ENCODE measurements at regions not wholly inside any gene's neighbourhood (a gene's known extent, or its start where the extent isn't known, plus 50 kb on each side); places are given as distances from the start of the nearest gene placed in this dataset.
"Not testable (repeated sequence)": the region's sequence is repeated elsewhere in the genome, so short reads cannot be mapped to it uniquely, and the experiment has no call there.

DNA sequence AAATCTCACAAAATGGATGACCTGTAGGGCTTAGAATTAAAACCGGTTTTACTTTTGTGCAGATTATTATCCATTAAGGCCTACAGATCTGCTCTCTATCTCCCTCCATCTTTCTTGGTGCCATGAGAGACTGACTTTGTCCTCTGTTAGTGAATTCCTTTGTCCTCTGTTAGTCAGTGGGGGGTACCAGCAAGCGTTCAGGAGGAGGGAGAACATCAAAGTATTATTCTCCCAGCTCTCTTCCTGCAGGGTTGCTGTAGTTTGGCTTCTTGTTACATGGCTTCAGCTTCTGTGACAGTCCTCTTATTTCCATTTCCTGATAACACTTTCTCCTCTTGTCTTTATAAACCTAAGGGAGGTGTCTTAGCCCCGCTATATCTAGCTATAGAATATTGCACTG, 850.5 kb upstream of the SEMA6A start:
- no peak for DNase-seq (ENCODE audit: low read depth)

GRCh38 chr5:117424559-117424958, 849.9 kb upstream of the SEMA6A start:
- no peak for DNase-seq (ENCODE audit: low read depth)

GRCh38 chr5:117417501-117417900, 842.9 kb upstream of the SEMA6A start:
- no peak for DNase-seq (ENCODE audit: low read depth)

DNA sequence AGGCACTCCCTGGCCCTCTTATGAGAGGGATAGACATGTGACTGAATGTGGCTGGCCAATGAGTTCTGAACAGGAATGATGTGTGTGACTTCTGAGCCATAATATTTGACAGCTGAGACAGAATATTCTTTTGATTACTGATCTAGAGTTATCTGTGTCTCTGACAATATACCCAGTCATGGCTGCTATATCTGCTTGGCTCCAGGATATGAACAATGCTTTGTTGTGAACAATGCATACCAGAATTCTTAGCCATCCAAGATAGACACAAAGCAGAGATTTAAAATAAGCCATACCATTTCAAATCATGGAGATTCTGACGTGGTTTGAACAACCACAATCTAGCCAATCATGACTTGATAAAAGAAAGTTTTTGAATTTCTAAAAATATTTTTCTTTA, 840.3 kb upstream of the SEMA6A start:
- DNase-seq (ENCODE audit: low read depth): no peak

DNA sequence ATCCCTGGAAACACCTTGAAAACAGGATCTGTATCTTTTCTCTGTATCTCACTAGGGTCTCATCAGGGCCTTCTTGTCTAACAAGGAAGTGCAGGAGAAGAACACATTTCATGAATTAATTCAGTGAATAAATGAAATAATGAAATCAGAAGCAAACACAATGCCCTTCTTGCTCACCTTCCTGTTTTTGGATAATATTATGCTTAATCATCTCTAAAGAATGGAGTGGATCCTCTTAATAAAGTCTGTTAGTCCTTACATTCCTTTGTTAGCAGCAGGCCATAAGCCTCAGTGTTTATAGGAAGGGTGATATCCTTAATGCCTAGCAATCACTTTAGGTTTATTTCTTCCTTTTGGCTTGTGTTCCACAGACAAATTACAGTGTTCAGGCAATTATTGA, 837.1 kb upstream of the SEMA6A start:
- DNase-seq (ENCODE audit: low read depth): no peak

DNA sequence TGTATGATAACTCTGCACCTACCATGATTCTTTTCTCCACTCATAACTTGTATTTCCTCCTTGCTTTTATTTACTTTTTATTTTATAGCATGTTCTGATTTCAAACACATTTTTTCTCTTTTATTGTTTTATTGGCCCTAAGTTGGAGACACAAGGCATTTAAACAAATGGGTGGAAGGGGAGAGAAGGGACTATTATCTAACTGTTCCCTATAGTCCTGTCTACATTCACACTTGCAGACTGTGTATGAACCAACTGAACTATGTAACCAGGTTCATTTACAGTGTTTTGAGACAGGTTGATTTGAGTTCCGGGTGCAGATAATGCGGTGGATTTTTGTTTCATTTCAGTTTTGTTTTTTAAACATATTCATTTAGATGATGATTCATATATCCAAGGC, 830.6 kb upstream of the SEMA6A start:
- DNase-seq (ENCODE audit: low read depth): no peak

DNA sequence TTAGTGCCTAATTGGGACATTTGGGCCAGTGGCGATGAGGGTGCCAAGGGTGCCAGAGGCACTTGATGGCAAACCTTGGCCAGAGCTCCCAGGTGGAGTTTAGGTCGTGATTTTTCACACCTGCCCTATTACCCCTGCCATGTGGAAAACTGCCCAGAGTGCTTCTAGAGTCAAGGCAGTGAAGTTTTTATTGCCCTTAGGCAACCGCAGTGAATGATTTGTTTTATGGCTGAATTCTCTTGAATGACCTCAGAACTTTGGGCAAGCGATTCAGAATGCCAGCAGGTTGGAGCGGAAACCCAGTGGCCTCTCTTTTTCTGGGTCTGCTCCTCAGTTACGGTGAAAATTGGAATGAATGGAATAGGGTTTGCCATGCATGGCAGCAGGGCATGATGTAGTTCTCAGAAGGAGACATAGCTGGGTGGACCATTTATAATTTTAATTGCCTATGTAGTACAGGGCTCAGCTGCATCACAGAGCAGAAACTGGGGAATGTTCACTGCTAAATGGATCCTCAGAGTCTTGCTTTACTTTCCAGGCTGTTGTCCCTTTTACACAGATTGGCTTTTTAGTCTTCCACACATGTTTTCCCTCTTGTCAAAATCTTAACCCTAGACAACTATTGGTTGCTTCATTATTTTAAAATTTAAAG, 820.0 kb upstream of the SEMA6A start:
- DNase-seq (ENCODE audit: low read depth): no peak

- no peak for DNase-seq (ENCODE audit: low read depth)
Measured at GRCh38 chr5:117393125-117393524, 818.5 kb upstream of the SEMA6A start.

DNA sequence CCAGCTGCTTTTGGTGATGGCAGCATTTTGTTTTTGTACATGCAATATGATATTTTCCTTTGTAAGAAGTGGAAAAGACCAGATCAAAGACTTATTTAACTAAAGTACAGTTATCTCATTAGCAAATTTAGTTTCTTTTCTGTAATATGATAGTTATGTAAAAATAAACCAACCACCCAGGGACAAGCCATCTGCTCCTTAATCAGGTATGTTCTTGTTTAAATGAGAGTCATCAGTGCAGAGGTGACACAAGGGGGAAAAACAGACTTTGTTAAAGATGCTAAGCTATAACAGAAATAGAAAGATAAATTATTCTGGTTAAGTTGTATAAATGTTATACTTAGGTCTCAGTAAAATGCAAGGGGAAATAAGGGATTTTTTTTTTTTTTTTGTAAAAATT, 805.7 kb upstream of the SEMA6A start:
- no peak for DNase-seq (ENCODE audit: low read depth)

DNA sequence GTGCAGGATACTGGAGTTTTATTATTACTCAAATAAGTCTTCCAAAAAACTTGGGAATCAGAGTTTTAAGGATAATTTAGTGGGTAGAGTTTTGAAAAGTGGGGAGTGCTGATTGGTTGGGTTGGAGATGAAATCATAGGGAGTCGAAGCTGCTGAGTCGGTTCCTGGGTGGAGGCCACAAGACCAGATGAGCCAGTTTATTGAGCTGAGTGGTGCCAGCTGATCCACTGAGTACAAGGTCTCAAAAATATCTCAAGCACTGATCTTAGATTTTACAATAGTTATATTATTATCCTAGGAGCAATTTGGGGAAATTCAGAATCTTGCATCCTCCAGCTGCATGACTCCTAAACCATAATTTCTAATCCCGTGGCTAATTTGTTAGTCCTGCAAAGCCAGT, 804.9 kb upstream of the SEMA6A start:
- no peak for DNase-seq (ENCODE audit: low read depth)

GRCh38 chr5:117376748-117377147, 802.1 kb upstream of the SEMA6A start:
- no peak for DNase-seq (ENCODE audit: low read depth)

DNA sequence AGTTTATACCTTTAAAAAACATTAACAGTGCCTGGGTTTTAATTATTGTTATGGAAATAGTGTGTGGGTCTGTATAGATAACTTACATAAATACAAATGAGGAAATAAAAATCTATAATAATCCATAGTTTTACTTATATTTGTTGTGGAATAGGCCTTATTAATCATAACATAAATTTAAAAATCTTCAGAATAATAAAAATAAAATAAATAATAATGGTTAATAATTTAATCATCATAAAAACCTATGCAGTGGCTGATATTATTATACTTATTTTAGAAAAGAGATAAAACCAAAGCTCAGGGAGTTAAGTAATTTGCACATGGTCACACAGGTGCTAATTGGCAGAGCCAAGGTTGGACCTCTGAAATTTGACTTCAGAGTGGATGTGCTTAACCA, 785.3 kb upstream of the SEMA6A start:
- DNase-seq (ENCODE audit: low read depth): no peak

DNA sequence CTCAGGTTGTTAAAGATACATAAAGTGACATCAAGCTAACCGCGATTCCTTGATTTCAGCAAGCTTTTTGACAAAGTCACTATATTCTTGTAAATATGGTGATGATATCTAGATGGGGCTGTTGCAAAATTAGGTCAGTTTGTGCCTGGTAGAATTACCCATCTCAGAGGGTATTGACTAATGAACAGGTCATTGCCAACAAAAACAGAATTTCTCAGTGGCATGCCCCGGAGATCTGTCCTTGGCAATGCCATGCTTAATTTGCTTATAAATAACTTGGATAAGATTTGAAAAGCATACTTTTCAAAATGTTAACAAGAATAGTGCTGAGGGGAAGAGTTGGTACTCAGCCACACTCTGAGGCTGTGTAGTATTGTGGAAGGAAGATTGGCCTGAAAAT, 783.3 kb upstream of the SEMA6A start:
- no peak for DNase-seq (ENCODE audit: low read depth)

GRCh38 chr5:117347280-117347679, 772.7 kb upstream of the SEMA6A start:
- no peak for DNase-seq (ENCODE audit: low read depth)

DNA sequence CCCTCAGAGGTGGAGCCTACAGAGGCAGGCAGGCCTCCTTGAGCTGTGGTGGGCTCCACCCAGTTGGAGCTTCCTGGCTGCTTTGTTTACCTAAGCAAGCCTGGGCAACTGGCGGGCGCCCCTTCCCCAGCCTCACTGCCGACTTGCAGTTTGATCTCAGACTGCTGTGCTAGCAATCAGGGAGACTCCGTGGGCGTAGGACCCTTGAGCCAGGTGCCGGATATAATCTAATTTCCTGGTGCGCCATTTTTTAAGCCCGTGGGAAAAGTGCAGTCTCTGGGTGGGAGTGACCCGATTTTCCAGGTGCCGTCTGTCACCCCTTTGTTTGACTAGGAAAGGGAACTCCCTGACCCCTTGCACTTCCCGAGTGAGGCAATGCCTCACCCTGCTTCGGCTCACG, 769.1 kb upstream of the SEMA6A start:
- DNase-seq (ENCODE audit: low read depth): not testable (repeated sequence)

GRCh38 chr5:117337064-117337749, 762.6 kb upstream of the SEMA6A start:
- no peak for DNase-seq (ENCODE audit: low read depth)

DNA sequence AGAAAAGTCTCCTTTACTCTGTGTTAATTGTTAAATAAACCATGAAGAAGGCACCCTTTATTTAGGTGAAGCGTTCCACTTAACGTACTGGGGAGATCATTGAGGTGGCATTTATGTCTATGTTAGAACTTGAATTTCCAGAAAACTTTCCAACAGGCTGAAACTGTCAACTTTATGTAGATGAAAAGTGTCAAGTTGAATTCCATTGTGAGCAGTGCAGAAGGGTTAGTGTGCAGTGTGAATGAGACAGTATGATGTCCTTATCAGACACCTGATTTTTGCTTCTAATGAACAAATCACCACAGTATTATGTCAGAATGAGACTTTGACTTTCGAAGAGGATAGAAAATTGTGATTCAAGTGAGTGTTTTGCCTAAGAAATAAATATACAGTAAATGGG, 761.6 kb upstream of the SEMA6A start:
- no peak for DNase-seq (ENCODE audit: low read depth)

GRCh38 chr5:117333011-117333410, 758.4 kb upstream of the SEMA6A start:
- no peak for DNase-seq (ENCODE audit: low read depth)

DNA sequence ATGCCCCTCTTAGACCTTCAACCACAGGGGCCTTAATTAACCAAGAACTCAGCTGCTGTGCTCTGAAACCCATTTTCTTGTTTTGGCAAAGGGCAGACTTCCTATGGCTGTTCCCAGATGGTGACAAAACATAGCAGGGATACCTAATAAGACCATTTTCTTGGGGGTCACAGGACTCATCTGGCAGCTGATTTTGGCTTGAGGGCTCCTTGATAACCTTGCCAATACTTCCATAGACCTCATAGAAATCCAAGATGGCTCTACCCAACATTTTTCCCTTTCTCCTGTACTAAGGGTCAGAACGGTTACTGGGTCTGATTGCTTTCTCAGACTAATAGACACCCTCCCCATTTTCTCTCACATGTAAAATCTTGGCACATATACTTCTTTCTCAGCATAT, 757.7 kb upstream of the SEMA6A start:
- DNase-seq (ENCODE audit: low read depth): no peak

GRCh38 chr5:117327511-117327910, 752.9 kb upstream of the SEMA6A start:
- no peak for DNase-seq (ENCODE audit: low read depth)

- DNase-seq (ENCODE audit: low read depth): no peak
Measured at GRCh38 chr5:117326997-117327396, 752.4 kb upstream of the SEMA6A start.

- DNase-seq (ENCODE audit: low read depth): no peak
Measured at GRCh38 chr5:117318528-117318927, 743.9 kb upstream of the SEMA6A start.

- no peak for DNase-seq (ENCODE audit: low read depth)
Measured at GRCh38 chr5:117315170-117315569, 740.5 kb upstream of the SEMA6A start.
